Activated CD4-positive, alpha-beta T cell treated with anti-CD3 and anti-CD28 coated beads, Interleukin-2, amount 10 ng/mL, durations not matched to agents 7 days and 5 days (primary cell): ENCODE measurements at regions not wholly inside any gene's neighbourhood (a gene's known extent, or its start where the extent isn't known, plus 50 kb on each side); places are given as distances from the start of the nearest gene placed in this dataset.

Experiments
- CTCF ChIA-PET: fragments of 350-600 bp; sonication (Branson Sonifier 250); formaldehyde crosslinking; loops from one replicate; lab custom pipeline; 2021; ENCODE audit warnings: antibody characterized with exemption; lab: Charles Lee
- POLR2A ChIA-PET: fragments of 350-600 bp; sonication (Branson Sonifier 250); formaldehyde crosslinking; loops from one replicate; lab custom pipeline; 2021; ENCODE audit warnings: antibody characterized with exemption; lab: Charles Lee
- DNase-seq: peaks from one replicate; pipeline ENCODE4 v3.0.0-alpha.2; 2020
- H3K27ac Mint-ChIP-seq: one replicate; pipeline ENCODE4 v1.8.0; 2021; ENCODE audit warnings: mild to moderate bottlenecking, moderate library complexity, mixed read lengths
- H3K27me3 Mint-ChIP-seq: one replicate; pipeline ENCODE4 v1.8.0; 2021; ENCODE audit warnings: mixed read lengths
- H3K36me3 Mint-ChIP-seq: one replicate; pipeline ENCODE4 v1.8.0; 2021; ENCODE audit warnings: low read depth, mixed read lengths
- H3K4me1 Mint-ChIP-seq: one replicate; pipeline ENCODE4 v1.8.0; 2021; ENCODE audit warnings: mixed read lengths
- H3K4me3 Mint-ChIP-seq: one replicate; pipeline ENCODE4 v1.8.0; 2021; ENCODE audit warnings: mild to moderate bottlenecking, moderate library complexity, mixed read lengths
- H3K9me3 Mint-ChIP-seq: one replicate; pipeline ENCODE4 v1.8.0; 2021; ENCODE audit warnings: mixed read lengths

GRCh38 chr3:168427835-168428475 lies 332.2 kb upstream of the GOLIM4 start:
- POLR2A ChIA-PET, result no interaction called here
- H3K36me3 Mint-ChIP-seq, result no peaks in the 10 kb centered on the region

GRCh38 chr3:168427156-168427555 lies 331.4 kb upstream of the GOLIM4 start:
- CTCF ChIA-PET, result no interaction called here
- no peaks in the 10 kb centered on the region for H3K36me3 Mint-ChIP-seq
- POLR2A ChIA-PET, result no interaction called here

More at GRCh38 chr3:168427835-168428475, 332.2 kb upstream of the GOLIM4 start:
- H3K4me3 Mint-ChIP-seq, result no peak overlapping the region
- DNase-seq, result no peak
- H3K9me3 Mint-ChIP-seq, result no peaks in the 10 kb centered on the region
- H3K27me3 Mint-ChIP-seq, result no peaks in the 10 kb centered on the region
- no peak overlapping the region for H3K27ac Mint-ChIP-seq
- CTCF ChIA-PET, result no interaction called here
- H3K4me1 Mint-ChIP-seq, result no peaks in the 10 kb centered on the region

GRCh38 chr3:168425936-168426595 lies 330.3 kb upstream of the GOLIM4 start:
- Mint-ChIP-seq H3K27me3 (no peaks in the 10 kb centered on the region), H3K9me3 (no peaks in the 10 kb centered on the region), H3K4me1 (no peaks in the 10 kb centered on the region), H3K36me3 (no peaks in the 10 kb centered on the region), H3K4me3 (no peak overlapping the region), H3K27ac (no peak overlapping the region)
- ChIA-PET POLR2A (no interaction called here), CTCF (no interaction called here)
- DNase-seq, result no peak

More at GRCh38 chr3:168427156-168427555, 331.4 kb upstream of the GOLIM4 start:
- no peak for DNase-seq
- no peaks in the 10 kb centered on the region for H3K9me3 Mint-ChIP-seq
- no peaks in the 10 kb centered on the region for H3K27me3 Mint-ChIP-seq
- no peaks in the 10 kb centered on the region for H3K4me1 Mint-ChIP-seq
- no peak overlapping the region for H3K4me3 Mint-ChIP-seq
- H3K27ac Mint-ChIP-seq, result no peak overlapping the region

- H3K4me1 Mint-ChIP-seq, result no peaks in the 10 kb centered on the region
- H3K9me3 Mint-ChIP-seq, result no peaks in the 10 kb centered on the region
- POLR2A ChIA-PET, result no interaction called here
- no peak overlapping the region for H3K4me3 Mint-ChIP-seq
- DNase-seq, result no peak
- H3K27me3 Mint-ChIP-seq, result no peaks in the 10 kb centered on the region
- H3K36me3 Mint-ChIP-seq, result no peaks in the 10 kb centered on the region
- no peak overlapping the region for H3K27ac Mint-ChIP-seq
- CTCF ChIA-PET, result no interaction called here
Measured at GRCh38 chr3:168424059-168424734, 328.5 kb upstream of the GOLIM4 start.

- H3K27me3 Mint-ChIP-seq, result no peaks in the 10 kb centered on the region
- POLR2A ChIA-PET, result no interaction called here
- DNase-seq, result no peak
- CTCF ChIA-PET, result interaction anchor here (0.8 kb wide), 1 partner anchor 24 kb away, joined by 3 read pairs; no protein-coding TSS in a partner anchor
- H3K27ac Mint-ChIP-seq, result no peak overlapping the region
- no peak overlapping the region for H3K4me3 Mint-ChIP-seq
- no peaks in the 10 kb centered on the region for H3K9me3 Mint-ChIP-seq
- no peaks in the 10 kb centered on the region for H3K4me1 Mint-ChIP-seq
- no peaks in the 10 kb centered on the region for H3K36me3 Mint-ChIP-seq
Measured at GRCh38 chr3:168422843-168423242, 327.1 kb upstream of the GOLIM4 start.

- Mint-ChIP-seq H3K36me3 (no peaks in the 10 kb centered on the region), H3K4me3 (no peak overlapping the region), H3K9me3 (no peaks in the 10 kb centered on the region), H3K27me3 (no peaks in the 10 kb centered on the region), H3K4me1 (no peaks in the 10 kb centered on the region), H3K27ac (no peak overlapping the region)
- CTCF ChIA-PET, result interaction anchor here (0.6 kb wide), 1 partner anchor 45 kb away, joined by 3 read pairs; no protein-coding TSS in a partner anchor
- POLR2A ChIA-PET, result no interaction called here
- no peak for DNase-seq
Measured at GRCh38 chr3:168419091-168419490, 323.4 kb upstream of the GOLIM4 start.

GRCh38 chr3:168417016-168417415 lies 321.3 kb upstream of the GOLIM4 start:
- H3K9me3 Mint-ChIP-seq, result no peaks in the 10 kb centered on the region
- DNase-seq, result no peak
- no peaks in the 10 kb centered on the region for H3K27me3 Mint-ChIP-seq
- no peak overlapping the region for H3K4me3 Mint-ChIP-seq
- no peaks in the 10 kb centered on the region for H3K4me1 Mint-ChIP-seq
- no peaks in the 10 kb centered on the region for H3K36me3 Mint-ChIP-seq
- ChIA-PET POLR2A (no interaction called here), CTCF (no interaction called here)
- H3K27ac Mint-ChIP-seq, result no peak overlapping the region

GRCh38 chr3:168416446-168416845 lies 320.7 kb upstream of the GOLIM4 start:
- no peaks in the 10 kb centered on the region for H3K27me3 Mint-ChIP-seq
- ChIA-PET CTCF (no interaction called here), POLR2A (no interaction called here)
- H3K4me3 Mint-ChIP-seq, result no peak overlapping the region
- H3K9me3 Mint-ChIP-seq, result no peaks in the 10 kb centered on the region
- no peaks in the 10 kb centered on the region for H3K36me3 Mint-ChIP-seq
- no peak overlapping the region for H3K27ac Mint-ChIP-seq
- no peaks in the 10 kb centered on the region for H3K4me1 Mint-ChIP-seq
- DNase-seq, result no peak

GRCh38 chr3:168414149-168414548 lies 318.4 kb upstream of the GOLIM4 start:
- no peak overlapping the region for H3K27ac Mint-ChIP-seq
- POLR2A ChIA-PET, result no interaction called here
- no peaks in the 10 kb centered on the region for H3K4me1 Mint-ChIP-seq
- no peak for DNase-seq
- no peaks in the 10 kb centered on the region for H3K36me3 Mint-ChIP-seq
- CTCF ChIA-PET, result no interaction called here
- H3K27me3 Mint-ChIP-seq, result no peaks in the 10 kb centered on the region
- H3K9me3 Mint-ChIP-seq, result no peaks in the 10 kb centered on the region
- no peak overlapping the region for H3K4me3 Mint-ChIP-seq

GRCh38 chr3:168407381-168407780 lies 311.7 kb upstream of the GOLIM4 start:
- POLR2A ChIA-PET, result no interaction called here
- CTCF ChIA-PET, result no interaction called here
- no peaks in the 10 kb centered on the region for H3K9me3 Mint-ChIP-seq

GRCh38 chr3:168405288-168405687 lies 309.6 kb upstream of the GOLIM4 start:
- Mint-ChIP-seq H3K36me3 (no peaks in the 10 kb centered on the region), H3K27me3 (no peaks in the 10 kb centered on the region), H3K4me1 (no peaks in the 10 kb centered on the region), H3K27ac (no peak overlapping the region), H3K4me3 (no peak overlapping the region), H3K9me3 (no peaks in the 10 kb centered on the region)
- POLR2A ChIA-PET, result no interaction called here
- DNase-seq, result no peak
- CTCF ChIA-PET, result no interaction called here

More at GRCh38 chr3:168407381-168407780, 311.7 kb upstream of the GOLIM4 start:
- Mint-ChIP-seq H3K4me1 (no peaks in the 10 kb centered on the region), H3K4me3 (no peak overlapping the region), H3K27ac (no peak overlapping the region), H3K36me3 (no peaks in the 10 kb centered on the region), H3K27me3 (no peaks in the 10 kb centered on the region)
- no peak for DNase-seq

GRCh38 chr3:168398371-168399025 lies 302.8 kb upstream of the GOLIM4 start:
- CTCF ChIA-PET, result no interaction called here
- DNase-seq, result no peak
- H3K27me3 Mint-ChIP-seq, result no peaks in the 10 kb centered on the region
- POLR2A ChIA-PET, result no interaction called here
- H3K27ac Mint-ChIP-seq, result no peak overlapping the region
- H3K36me3 Mint-ChIP-seq, result no peaks in the 10 kb centered on the region
- H3K4me3 Mint-ChIP-seq, result no peak overlapping the region
- H3K4me1 Mint-ChIP-seq, result no peaks in the 10 kb centered on the region
- H3K9me3 Mint-ChIP-seq, result no peaks in the 10 kb centered on the region

GRCh38 chr3:168396861-168397260 lies 301.1 kb upstream of the GOLIM4 start:
- CTCF ChIA-PET, result no interaction called here
- no peak for DNase-seq
- H3K9me3 Mint-ChIP-seq, result no peaks in the 10 kb centered on the region
- no peaks in the 10 kb centered on the region for H3K4me1 Mint-ChIP-seq
- H3K27ac Mint-ChIP-seq, result no peak overlapping the region
- no peaks in the 10 kb centered on the region for H3K27me3 Mint-ChIP-seq
- H3K36me3 Mint-ChIP-seq, result no peaks in the 10 kb centered on the region
- no peak overlapping the region for H3K4me3 Mint-ChIP-seq
- POLR2A ChIA-PET, result no interaction called here
